NCI-H69 (cell line): ENCODE measurements at regions not wholly inside any gene's neighbourhood (a gene's known extent, or its start where the extent isn't known, plus 50 kb on each side); places are given as distances from the start of the nearest gene placed in this dataset.

Source experiments
- DNase-seq: peaks from one replicate; lab custom pipeline; 2025; lab: John Stamatoyannopoulos, UW

DNA sequence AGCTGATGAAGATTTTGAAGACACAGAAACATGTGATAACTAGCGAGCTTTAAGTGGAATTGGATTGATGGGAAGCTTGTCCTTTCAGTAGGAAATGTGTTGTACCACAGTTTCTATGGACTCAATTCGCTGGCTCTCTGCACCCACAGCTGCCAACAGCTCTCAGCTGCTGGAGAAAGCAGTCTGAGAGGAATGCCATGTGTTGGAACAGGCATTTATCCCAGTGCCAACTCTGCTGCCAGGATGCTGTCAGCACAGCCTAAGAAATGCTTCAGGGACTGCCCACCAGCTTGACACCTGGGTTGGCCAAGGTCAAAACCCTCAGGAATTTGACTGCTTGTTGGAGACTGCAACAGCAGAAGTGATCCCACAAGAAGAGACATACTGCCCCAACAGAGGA, 193.0 kb upstream of the THSD7B start:
- DNase-seq, result no peak

- no peak for DNase-seq
Observed at GRCh38 chr2:136557203-136557602, 208.1 kb upstream of the THSD7B start.

GRCh38 chr2:136550181-136550580, 215.2 kb upstream of the THSD7B start:
- no peak for DNase-seq

DNA sequence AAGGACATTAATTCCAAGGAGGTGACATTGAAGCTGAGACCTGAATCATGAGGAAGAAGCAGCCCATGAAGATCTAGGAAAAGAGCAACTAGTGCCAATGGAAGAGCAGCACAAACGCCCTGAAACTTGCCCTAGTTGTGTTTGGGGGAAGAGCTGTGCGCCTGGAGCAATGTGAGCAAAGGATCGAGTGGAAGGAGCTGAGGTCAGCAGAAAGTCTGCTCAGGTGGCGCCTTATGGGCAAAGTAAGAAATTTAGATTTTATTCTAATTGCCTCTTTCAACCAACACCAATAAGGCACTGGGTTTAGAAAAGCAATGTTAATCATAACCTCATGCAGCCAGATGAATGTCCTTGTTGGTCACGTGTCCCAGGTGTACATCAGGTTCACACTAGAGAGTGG, 226.0 kb upstream of the THSD7B start:
- no peak for DNase-seq

DNA sequence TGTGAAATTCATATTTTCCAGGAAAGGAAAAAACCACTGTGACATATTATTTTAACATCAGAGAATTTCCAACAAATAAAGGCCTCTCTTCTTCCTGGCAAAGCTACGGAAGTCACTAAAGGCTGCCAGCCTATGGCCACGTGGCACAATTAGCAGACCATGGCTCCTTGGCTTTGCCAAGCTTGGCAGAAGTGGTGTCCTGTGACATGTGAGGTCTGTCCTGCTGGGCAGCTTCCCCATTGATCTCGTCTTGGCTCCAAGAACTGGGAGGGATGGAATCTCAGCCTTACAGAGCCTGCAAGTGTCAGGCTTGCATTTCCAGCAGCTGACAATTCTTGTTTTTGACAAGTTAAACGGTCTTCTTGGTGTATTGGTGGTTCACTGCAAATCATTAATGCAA, 226.9 kb upstream of the THSD7B start:
- no peak for DNase-seq

GRCh38 chr2:136534811-136535210, 230.5 kb upstream of the THSD7B start:
- no peak for DNase-seq

- DNase-seq, result no peak
Observed at GRCh38 chr2:136532171-136532570, 233.2 kb upstream of the THSD7B start.

DNA sequence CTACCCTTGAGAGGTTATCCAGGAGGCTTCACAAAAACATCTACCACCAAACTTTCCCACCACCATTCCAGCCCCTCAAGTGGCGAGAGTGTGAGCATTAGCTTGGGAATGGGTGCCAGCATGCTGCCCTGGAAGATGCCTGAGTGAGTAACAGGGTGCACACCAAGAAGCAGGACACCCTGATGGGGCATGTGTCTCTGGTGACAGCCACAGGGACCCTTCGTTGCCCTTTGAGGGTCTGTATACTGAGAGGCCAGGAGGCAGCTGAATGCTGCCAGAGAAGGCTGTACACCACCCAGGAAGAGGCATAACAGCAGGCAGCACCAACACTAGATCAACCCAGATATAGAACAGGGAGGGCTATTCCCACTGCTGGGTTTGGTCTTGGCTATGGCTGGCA, 233.6 kb upstream of the THSD7B start:
- no peak for DNase-seq

DNA sequence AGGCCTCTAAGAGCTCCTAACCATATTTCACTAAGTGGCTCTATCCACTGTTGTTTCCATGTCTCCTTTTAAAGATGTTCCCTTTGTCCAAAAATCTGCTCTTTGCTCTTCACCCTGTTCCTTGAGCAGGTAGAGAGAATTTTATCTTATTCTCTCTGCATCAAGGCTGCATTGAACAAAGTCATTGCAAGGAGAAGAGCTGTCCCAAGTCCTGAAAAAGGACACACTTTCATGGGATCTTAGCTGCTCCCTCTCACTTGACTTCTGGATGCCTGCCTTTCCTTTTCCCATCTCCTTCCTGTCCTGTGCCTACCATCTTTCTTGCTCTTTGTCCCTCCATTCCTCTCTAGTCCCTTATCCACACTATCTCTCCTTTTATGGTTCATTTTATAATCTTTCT, 235.2 kb upstream of the THSD7B start:
- no peak for DNase-seq

GRCh38 chr2:136527560-136527959, 237.8 kb upstream of the THSD7B start:
- DNase-seq, result no peak

GRCh38 chr2:136522724-136523123, 242.6 kb upstream of the THSD7B start:
- DNase-seq, result no peak

DNA sequence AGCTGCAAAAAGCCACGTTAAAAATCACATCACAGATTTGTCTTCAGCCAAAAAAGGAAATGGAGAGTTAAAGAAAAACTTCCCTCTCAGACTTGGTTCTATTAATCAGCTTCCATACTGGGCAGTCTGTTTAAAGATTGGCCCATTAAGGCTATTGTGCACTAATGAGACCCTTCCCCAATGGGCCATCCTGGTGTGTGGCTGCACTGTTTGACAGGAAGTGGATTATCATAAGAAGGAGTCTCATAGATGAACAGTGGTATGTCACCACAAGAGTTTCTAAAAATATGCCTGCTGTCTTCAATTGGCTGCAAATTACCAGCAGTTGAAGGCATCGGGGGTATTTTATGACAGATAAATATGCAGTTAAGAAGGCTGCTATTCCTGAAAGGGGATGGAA, 247.6 kb upstream of the THSD7B start:
- DNase-seq, result peak; percentile 25

DNA sequence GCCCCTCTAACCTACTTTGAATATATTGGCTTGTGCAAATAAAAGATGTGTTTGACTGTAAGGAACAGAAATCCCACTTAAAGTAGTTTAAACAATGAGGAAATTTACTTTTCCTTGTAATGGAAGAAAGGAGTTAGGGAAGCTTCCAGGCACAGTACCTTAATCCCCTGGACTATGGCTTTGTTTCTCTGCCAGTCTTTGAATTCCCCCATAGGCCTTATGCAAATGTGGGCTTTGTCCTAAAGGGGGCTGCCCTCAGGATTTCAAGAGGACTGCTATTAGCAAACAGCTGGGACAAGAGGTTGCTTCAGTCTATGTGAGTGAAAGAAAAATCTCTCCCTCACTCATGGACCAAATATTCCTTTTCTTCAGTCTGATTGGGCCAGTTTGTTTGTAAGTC, 255.1 kb upstream of the THSD7B start:
- DNase-seq, result no peak

DNA sequence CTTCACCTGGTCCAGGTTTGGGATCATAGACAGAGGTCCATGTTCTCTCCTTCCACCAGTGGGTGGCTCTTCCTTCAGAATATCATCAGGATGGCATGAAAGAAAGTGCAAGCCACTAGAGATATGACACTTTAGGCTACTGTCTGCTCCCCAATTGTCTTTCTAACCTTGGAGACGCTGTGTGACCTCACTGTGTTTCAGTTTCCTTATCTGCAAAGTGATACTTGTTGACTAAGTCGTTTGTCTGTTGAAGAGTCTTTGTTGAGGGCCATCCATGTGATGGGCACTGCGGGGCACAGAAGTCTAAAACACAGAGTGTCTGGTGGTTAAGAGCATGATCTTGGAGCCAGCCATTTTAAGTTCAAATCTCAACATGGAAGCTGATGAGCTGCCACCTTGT, 259.9 kb upstream of the THSD7B start:
- DNase-seq, result no peak

DNA sequence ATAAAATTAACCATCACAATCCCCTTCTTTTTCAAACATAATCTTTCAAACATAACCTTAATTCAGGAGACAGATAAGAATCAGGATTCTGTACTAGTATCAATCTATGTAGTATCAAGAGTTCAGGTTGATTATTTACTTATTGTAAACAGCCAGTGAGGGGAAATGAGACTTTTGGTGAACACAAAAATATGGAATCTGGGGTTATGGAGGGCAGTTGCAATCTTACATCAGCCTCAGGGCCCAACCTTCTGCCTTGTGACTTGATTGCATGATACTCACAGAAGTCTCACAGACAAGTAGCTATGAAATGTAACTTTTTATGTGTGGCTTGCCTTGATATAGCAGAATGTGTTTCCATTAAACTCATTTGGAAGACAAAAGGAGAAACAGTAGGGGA, 262.7 kb upstream of the THSD7B start:
- DNase-seq, result no peak

GRCh38 chr2:136497709-136498108, 267.6 kb upstream of the THSD7B start:
- peak; percentile 94 for DNase-seq

DNA sequence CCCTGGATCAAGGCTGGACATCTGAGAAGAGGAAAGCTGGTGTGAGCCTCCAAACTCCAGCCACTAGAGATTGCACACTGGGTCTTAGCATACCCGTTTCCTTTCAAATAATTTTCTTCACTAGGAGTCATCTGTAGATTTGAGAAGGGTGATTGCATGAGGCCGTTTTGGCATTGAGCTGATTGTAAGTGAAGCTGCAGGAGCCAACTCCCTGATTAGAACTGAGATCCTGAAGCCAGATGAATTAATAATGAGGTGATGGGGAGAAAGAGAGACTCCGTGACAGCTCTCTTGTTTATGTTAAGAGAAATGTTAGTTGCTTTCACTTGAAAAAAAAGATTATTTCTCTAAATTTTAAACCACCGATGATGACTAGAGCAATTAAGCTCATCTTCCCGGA, 268.4 kb upstream of the THSD7B start:
- no peak for DNase-seq

DNA sequence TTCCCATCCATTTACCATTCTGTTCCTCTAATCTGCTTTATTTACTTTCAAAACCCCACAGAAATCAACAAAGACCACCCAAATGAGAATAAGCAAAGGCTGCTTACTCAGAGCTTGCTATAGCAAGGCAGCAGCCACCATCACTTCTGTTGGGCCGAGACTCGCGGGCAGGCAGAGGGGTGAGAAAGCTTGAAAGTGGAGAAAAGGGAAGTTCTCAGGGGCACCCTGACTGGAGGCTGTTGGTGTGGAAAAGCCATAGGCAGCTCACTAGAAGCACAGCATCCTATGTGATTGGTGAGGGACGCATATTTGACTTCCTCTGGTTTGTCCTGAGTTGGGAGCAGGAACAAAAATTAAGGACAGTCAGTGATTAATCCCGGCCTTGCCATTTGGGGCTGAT, 269.7 kb upstream of the THSD7B start:
- DNase-seq, result no peak

GRCh38 chr2:136492901-136493300, 272.4 kb upstream of the THSD7B start:
- no peak for DNase-seq

DNA sequence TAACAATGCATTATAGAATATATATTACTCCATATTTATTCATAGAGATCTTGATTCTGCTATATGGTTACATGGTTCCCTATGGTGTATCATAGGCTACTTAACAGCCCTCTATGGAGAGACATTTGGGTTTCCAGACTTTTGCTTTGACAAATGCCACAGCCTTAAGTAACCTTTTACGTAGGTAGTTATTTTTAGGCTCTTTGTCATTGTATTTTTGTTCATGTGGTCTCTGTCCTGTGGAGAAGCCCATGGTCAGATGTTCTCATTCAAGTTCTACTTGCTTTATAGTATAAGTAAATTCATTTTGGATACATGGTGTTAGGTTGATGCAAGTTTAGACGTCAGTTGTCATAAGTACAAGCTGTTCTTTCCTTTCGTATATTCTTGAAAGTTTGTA, 275.2 kb upstream of the THSD7B start:
- DNase-seq, result peak; percentile 43

DNA sequence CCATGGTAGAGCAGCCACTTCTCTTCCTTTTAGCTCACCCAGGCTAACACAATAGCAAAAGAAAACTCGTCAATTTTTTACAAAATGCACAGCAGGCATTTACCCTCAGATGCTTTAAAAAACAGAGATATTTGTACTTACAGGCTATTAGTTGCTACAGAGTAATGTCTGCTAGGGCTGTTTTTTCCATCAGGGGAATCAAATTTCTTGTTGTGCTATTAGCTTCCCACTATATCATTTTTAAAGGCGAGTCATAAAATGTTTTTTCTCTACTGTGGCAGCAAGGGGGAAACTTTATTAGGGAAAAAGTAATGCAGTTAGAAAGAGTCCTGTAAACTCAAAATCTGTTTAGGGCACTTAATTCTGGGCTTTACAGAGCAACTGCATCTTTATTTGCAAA, 277.9 kb upstream of the THSD7B start:
- no peak for DNase-seq

DNA sequence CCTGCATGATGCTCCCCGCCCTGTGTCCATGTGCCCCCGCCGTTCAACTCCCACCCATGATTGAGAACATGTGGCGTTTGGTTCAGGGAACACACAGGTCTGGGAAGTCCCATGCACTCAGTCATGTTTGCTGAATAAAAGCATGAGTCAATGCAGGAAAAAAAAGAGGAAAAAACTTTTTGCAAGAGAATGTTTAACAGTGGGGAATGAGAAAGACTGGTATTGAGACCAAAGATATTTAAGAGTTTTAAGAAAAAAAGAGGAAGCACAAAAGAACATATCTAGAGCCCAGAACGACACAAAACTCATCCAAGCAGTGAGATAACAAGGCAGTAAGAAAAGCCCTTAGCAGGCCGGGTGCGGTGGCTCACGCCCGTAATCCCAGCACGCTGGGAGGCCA, 279.2 kb upstream of the THSD7B start:
- DNase-seq, result no peak

DNA sequence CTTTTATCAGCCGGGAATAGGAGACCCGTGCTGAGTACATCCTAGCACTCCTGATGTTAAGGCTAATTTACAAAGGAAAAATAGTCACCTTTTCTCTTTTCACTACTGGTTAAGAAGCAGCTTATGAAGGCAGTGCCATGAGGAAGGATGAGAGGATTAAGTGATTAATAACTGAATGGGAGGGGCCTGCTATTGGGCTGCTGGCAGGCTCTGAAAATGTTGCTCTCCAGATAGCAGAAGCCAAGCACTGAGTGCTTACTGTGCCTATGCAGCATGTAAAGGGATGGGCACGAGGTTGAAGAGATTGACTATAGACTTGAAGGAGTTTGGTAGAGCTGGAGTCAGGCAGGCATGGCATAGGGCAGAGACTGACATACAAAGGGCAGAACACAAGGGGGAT, 282.4 kb upstream of the THSD7B start:
- no peak for DNase-seq

- DNase-seq, result no peak
Observed at GRCh38 chr2:136482006-136482405, 283.3 kb upstream of the THSD7B start.

- DNase-seq, result no peak
Observed at GRCh38 chr2:136479696-136480095, 285.6 kb upstream of the THSD7B start.
